ENCODE measurements at regions not wholly inside any gene's neighbourhood (a gene's known extent, or its start where the extent isn't known, plus 50 kb on each side); places are given as distances from the start of the nearest gene placed in this dataset.

DNA sequence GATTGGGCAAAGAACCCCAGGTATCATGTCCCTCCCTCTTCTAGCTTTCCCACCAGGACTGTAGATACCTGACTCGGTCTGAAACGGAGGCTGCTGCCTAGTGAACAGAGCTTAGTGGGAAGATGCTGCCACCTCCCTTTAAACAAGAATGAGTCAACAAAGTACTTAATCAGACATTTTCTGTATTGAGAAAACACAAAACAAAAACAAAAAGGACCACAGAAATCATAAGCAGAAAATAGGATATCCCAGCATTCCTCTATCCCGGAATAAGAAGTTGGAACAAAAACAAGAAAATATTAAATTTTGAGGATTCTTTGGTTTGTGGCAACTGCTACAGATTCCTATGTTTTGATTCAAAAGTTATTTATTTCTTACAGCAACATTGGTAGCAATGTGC is 51.7 kb upstream of the COL8A1 start:
- Histone ChIP-seq H3K4me3 (no peak overlapping the region), H3K9me3 (no peaks in the 10 kb centered on the region), H3K4me1 (no peaks in the 10 kb centered on the region), H3K27me3 (no peaks in the 10 kb centered on the region), H3K27ac (no peak overlapping the region), H3K36me3 (no peaks in the 10 kb centered on the region)
- WGBS, 5 donors = 62 to 76% (median 73%) methylated on average over 3 of the region's 3 CpGs
- intact Hi-C loops (cut with DNase I; ENCODE audit: low total_unique reads) = no loop called here
- TF ChIP-seq CTCF (IDR thresholded peaks at IDR 0.05) (no peak), POLR2A (IDR thresholded peaks at IDR 0.05) (no peak), EP300 (IDR thresholded peaks at IDR 0.05) (no peak), POLR2AphosphoS5 (IDR thresholded peaks at IDR 0.05) (no peak)
- no peak for DNase-seq

DNA sequence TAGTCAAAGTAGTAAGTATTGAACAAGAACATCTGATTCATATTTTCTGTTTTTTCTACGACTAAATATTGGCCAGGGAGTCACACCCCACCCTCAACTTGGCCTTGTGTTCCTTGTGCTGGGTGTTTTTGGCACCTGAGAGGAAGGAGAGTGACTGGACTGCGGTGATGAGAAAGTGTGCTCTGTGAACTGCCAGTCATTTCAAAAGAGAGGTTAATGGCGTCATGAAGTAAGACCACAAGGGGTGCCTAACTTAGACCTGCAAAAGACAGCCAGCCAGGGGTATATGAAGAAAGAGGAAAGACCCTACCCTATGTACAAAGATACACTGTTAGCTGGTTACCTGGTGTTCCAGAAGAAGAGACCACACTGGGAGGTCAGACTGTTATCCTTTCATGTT is 58.4 kb upstream of the COL8A1 start:
- H3K9me3 ChIP-seq = peaks cover 0 to 12% (median 7%) of the 10 kb centered on the region in 4 donors
- H3K4me3 ChIP-seq = no peak overlapping the region
- H3K27me3 ChIP-seq = no peaks in the 10 kb centered on the region
- H3K4me1 ChIP-seq = no peaks in the 10 kb centered on the region
- intact Hi-C loops (cut with DNase I; ENCODE audit: low total_unique reads) = no loop called here
- H3K36me3 ChIP-seq = no peaks in the 10 kb centered on the region
- H3K27ac ChIP-seq = no peak overlapping the region
- no peak for TF ChIP-seq CTCF (IDR thresholded peaks at IDR 0.05)
- TF ChIP-seq EP300 (IDR thresholded peaks at IDR 0.05) = no peak
- TF ChIP-seq POLR2A (IDR thresholded peaks at IDR 0.05) = no peak
- TF ChIP-seq POLR2AphosphoS5 (IDR thresholded peaks at IDR 0.05) = no peak
- DNase-seq = no peak
- WGBS, 5 donors = 79 to 88% (median 81%) methylated on average over 3 of the region's 3 CpGs

DNA sequence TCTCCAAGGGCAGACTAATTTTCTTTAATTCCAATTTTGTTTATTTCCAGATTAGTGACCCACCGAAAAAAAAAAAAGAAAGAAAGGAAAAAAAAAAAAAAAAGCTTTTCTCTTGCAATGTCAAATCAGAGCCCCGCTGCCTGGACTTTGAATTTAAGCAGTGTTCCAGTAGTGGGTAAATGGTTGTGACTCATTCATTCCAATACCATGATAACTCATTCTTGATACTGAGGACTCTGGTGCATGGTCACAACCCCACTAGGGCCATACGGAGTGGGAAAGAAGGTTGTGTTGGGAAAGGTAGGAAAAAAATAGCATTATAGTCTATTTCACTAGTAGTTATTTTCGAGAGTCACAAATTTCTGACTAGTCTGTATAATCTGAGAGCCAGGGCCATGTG is 59.1 kb upstream of the COL8A1 start:
- no peak for DNase-seq
- 66 to 78% (median 70%) methylated on average over 4 of the region's 4 CpGs for WGBS, 5 donors
- Histone ChIP-seq H3K36me3 (no peaks in the 10 kb centered on the region), H3K4me1 (no peaks in the 10 kb centered on the region), H3K9me3 (peaks cover 0 to 14% (median 10%) of the 10 kb centered on the region in 4 donors), H3K27ac (no peak overlapping the region), H3K27me3 (no peaks in the 10 kb centered on the region), H3K4me3 (no peak overlapping the region)
- no peak for TF ChIP-seq POLR2A (IDR thresholded peaks at IDR 0.05)
- TF ChIP-seq CTCF (IDR thresholded peaks at IDR 0.05) = no peak
- TF ChIP-seq EP300 (IDR thresholded peaks at IDR 0.05) = no peak
- no peak for TF ChIP-seq POLR2AphosphoS5 (IDR thresholded peaks at IDR 0.05)
- intact Hi-C loops (cut with DNase I; ENCODE audit: low total_unique reads) = no loop called here

GRCh38 chr3:99578339-99578970 is 59.9 kb upstream of the COL8A1 start:
- intact Hi-C loops (cut with DNase I; ENCODE audit: low total_unique reads) = no loop called here
- H3K4me1 ChIP-seq = no peaks in the 10 kb centered on the region
- H3K9me3 ChIP-seq = peaks cover 0 to 14% (median 10%) of the 10 kb centered on the region in 4 donors
- DNase-seq = no peak
- H3K4me3 ChIP-seq = no peak overlapping the region
- H3K27me3 ChIP-seq = no peaks in the 10 kb centered on the region
- TF ChIP-seq POLR2AphosphoS5 (IDR thresholded peaks at IDR 0.05) (no peak), POLR2A (IDR thresholded peaks at IDR 0.05) (no peak), CTCF (IDR thresholded peaks at IDR 0.05) (no peak), EP300 (IDR thresholded peaks at IDR 0.05) (no peak)
- no peak overlapping the region for H3K27ac ChIP-seq
- 83 to 100% (median 94%) methylated on average over 1 of the region's 1 CpG for WGBS, 5 donors
- H3K36me3 ChIP-seq = no peaks in the 10 kb centered on the region

All from stomach (tissue), 8 donors.